GM12878 (cell line): ENCODE measurements at regions not wholly inside any gene's neighbourhood (a gene's known extent, or its start where the extent isn't known, plus 50 kb on each side); places are given as distances from the start of the nearest gene placed in this dataset.

Source experiments
- ATAC-seq: fragments of 200-7000 bp; cut with Tn5 transposase; 3 replicates; pipeline ENCODE4 v1.9.1; 2020; ENCODE audit warnings: mild to moderate bottlenecking, moderate library complexity
- BruUV-seq: library from RNA; stranded (reverse); fragments of 400-500 nt; replicated peaks from 2 replicates; lab custom pipeline; 2021; lab: Mats Ljungman, UMichigan
- CTCF ChIA-PET: fragments of 300-600 bp; sonication (Branson Sonifier 250); formaldehyde crosslinking; extraction: SDS; loops from one replicate; lab custom pipeline; 2021; ENCODE audit warnings: inconsistent platforms; lab: Yijun Ruan, JAX
- POLR2A ChIA-PET: fragments of 350-600 bp; formaldehyde crosslinking; extraction: SDS; loops from one replicate; lab custom pipeline; 2021; ENCODE audit warnings: inconsistent platforms; lab: Charles Lee
- RAD21 ChIA-PET: fragments of 300-600 bp; sonication (Branson Sonifier 250); formaldehyde crosslinking; loops from one replicate; lab custom pipeline; 2023; ENCODE audit warnings: antibody characterized with exemption; ENCODE audit not compliant: unreplicated experiment; lab: Charles Lee
- SMC1A ChIA-PET: fragments of 300-600 bp; sonication (Branson Sonifier 250); formaldehyde crosslinking; loops from one replicate; lab custom pipeline; 2023; ENCODE audit not compliant: unreplicated experiment, uncharacterized antibody; lab: Charles Lee
- DNase-seq: peaks from one replicate; pipeline ENCODE4 v3.0.0-alpha.2; 2011; ENCODE audit warnings: low read depth, low spot score
- FAIRE-seq: peaks from 3 replicates; lab custom pipeline; 2011; peaks lifted over from hg19 to GRCh38; lab: Jason Lieb, UNC
- H2AFZ ChIP-seq: 2 replicates; pipeline ENCODE4 v1.6.0; 2011; ENCODE audit warnings: low read depth, low read length, control low read depth; ENCODE audit not compliant: control insufficient read depth
- H3K27ac ChIP-seq: 2 replicates; pipeline ENCODE4 v1.5.1; 2011; ENCODE audit warnings: control low read depth; ENCODE audit not compliant: control insufficient read depth, insufficient read depth
- H3K27me3 ChIP-seq, 2 experiments: replicated peaks in 1 of 2; 2 replicates each; pipeline versions ENCODE4 v1.6.0 to v1.6.1; 2011; ENCODE audit warnings: low read length in 1 of 2; ENCODE audit not compliant: control insufficient read depth in 2 of 2, insufficient read depth in 2 of 2
- H3K36me3 ChIP-seq, 2 experiments: 2 replicates each; pipeline ENCODE4 v1.5.1; 2011; ENCODE audit warnings: low read length in 1 of 2; ENCODE audit not compliant: control insufficient read depth in 2 of 2, insufficient read depth in 2 of 2
- H3K4me1 ChIP-seq: 2 replicates; pipeline ENCODE4 v1.6.1; 2011; ENCODE audit warnings: mild to moderate bottlenecking, low read length, moderate library complexity, mixed read lengths; ENCODE audit not compliant: control insufficient read depth, insufficient read depth
- H3K4me2 ChIP-seq: 2 replicates; pipeline ENCODE4 v1.6.0; 2011; ENCODE audit warnings: control low read depth; ENCODE audit not compliant: control insufficient read depth, insufficient read depth
- H3K4me3 ChIP-seq: fragments of 200-600 bp; sonication (generic); 2 replicates; pipeline ENCODE4 v1.5.1; 2016
- H3K79me2 ChIP-seq: 2 replicates; pipeline ENCODE4 v1.6.0; 2011; ENCODE audit warnings: low read length; ENCODE audit not compliant: control insufficient read depth, insufficient read depth
- H3K9ac ChIP-seq: 2 replicates; pipeline ENCODE4 v1.8.0; 2011; ENCODE audit warnings: low read length, control low read depth, mixed read lengths; ENCODE audit not compliant: control insufficient read depth, insufficient read depth
- H3K9me3 ChIP-seq: replicated peaks from 3 replicates; pipeline ENCODE4 v1.5.1; 2011; ENCODE audit warnings: mild to moderate bottlenecking, low read length; ENCODE audit not compliant: control insufficient read depth, insufficient read depth
- H4K20me1 ChIP-seq: 2 replicates; pipeline ENCODE4 v1.6.0; 2011; ENCODE audit not compliant: control insufficient read depth, insufficient read depth
- BCL11A ChIP-seq: IDR thresholded peaks from 2 replicates; pipeline ENCODE4 v1.6.1; 2011; ENCODE audit warnings: low read depth, low read length
- BMI1 ChIP-seq: fragments of 450-650 bp; IDR thresholded peaks from 2 replicates; pipeline ENCODE4 v1.6.1; 2016; ENCODE audit warnings: mild to moderate bottlenecking, moderate library complexity, borderline replicate concordance
- CHD4 ChIP-seq: fragments of 200-600 bp; sonication (generic); IDR thresholded peaks from 2 replicates; pipeline ENCODE4 v1.6.1; 2016; ENCODE audit warnings: mild to moderate bottlenecking
- EP300 ChIP-seq, 2 experiments: fragments of 150-350 bp in 1 of 2; IDR thresholded peaks; 2 replicates each; pipeline ENCODE4 v1.6.1; 2011 to 2012; ENCODE audit warnings: low read depth in 2 of 2, low read length in 2 of 2, borderline replicate concordance in 1 of 2, improper control_type of control experiment in 1 of 2, inconsistent platforms in 1 of 2; ENCODE audit not compliant: control insufficient read depth in 1 of 2
- HDAC6 ChIP-seq: fragments of 200-600 bp; sonication (generic); IDR thresholded peaks from one replicate; pipeline ENCODE4 v1.8.0; 2017; ENCODE audit warnings: antibody characterized with exemption; ENCODE audit not compliant: unreplicated experiment
- MEF2A ChIP-seq: IDR thresholded peaks from 2 replicates; pipeline ENCODE4 v1.6.1; 2011; ENCODE audit warnings: low read depth, mild to moderate bottlenecking, low read length, moderate library complexity; ENCODE audit not compliant: insufficient read depth
- NFIC ChIP-seq: IDR thresholded peaks from 2 replicates; pipeline ENCODE4 v1.6.1; 2012; ENCODE audit warnings: low read depth, mild to moderate bottlenecking, inconsistent platforms, low read length, moderate library complexity
- RB1 ChIP-seq: fragments of 450-650 bp; formaldehyde crosslinking; IDR thresholded peaks from 2 replicates; pipeline ENCODE4 v1.6.1; 2017; ENCODE audit warnings: mild to moderate bottlenecking, borderline replicate concordance
- RCOR1 ChIP-seq: conservative IDR thresholded peaks from 2 replicates; pipeline ENCODE4 v1.6.1; 2012; ENCODE audit warnings: low read depth, low read length, improper control_type of control experiment
- SMC3 ChIP-seq: IDR thresholded peaks from 2 replicates; pipeline ENCODE4 v1.6.1; 2011; ENCODE audit warnings: low read length, improper control_type of control experiment, borderline replicate concordance
- SP1 ChIP-seq: IDR thresholded peaks from one replicate; pipeline ENCODE4 v1.6.1; 2011; ENCODE audit warnings: low read depth, low read length
- TAF1 ChIP-seq: IDR thresholded peaks from 2 replicates; pipeline ENCODE4 v1.6.1; 2011; ENCODE audit warnings: mild to moderate bottlenecking, low read depth, low read length, borderline replicate concordance
- TARDBP ChIP-seq: IDR thresholded peaks from 2 replicates; pipeline ENCODE4 v1.6.1; 2016; ENCODE audit warnings: borderline replicate concordance
- ZBTB40 ChIP-seq: fragments of 450-650 bp; IDR thresholded peaks from 2 replicates; pipeline ENCODE4 v1.6.1; 2016; ENCODE audit warnings: mild to moderate bottlenecking, moderate library complexity, borderline replicate concordance
- ZNF217 ChIP-seq: fragments of 450-650 bp; IDR thresholded peaks from 2 replicates; pipeline ENCODE4 v1.6.1; 2017; ENCODE audit warnings: antibody characterized with exemption, mild to moderate bottlenecking
- ZNF592 ChIP-seq: fragments of 450-650 bp; IDR thresholded peaks from 2 replicates; pipeline ENCODE4 v1.6.1; 2017; ENCODE audit warnings: mild to moderate bottlenecking, moderate library complexity
- WGBS: methylation state at CpG from one replicate; pipeline ENCODE4 v1.1.6; 2016; ENCODE audit warnings: low lambda C conversion rate; ENCODE audit not compliant: insufficient replicate concordance, insufficient coverage; ENCODE audit errors: missing lambda C conversion rate; 5-methylcytosine and 5-hydroxymethylcytosine counted together
- in situ Hi-C: fragments of 300-500 bp; cut with MboI; formaldehyde crosslinking; loops from 9 replicates; pipeline ENCODE4 v1.14.3; 2018; ENCODE audit warnings: mixed read lengths
- intact Hi-C: fragments of 100-400 bp; cut with micrococcal nuclease; formaldehyde crosslinking; loops from one replicate; pipeline ENCODE4 v1.14.2; 2022; ENCODE audit not compliant: unreplicated experiment

DNA sequence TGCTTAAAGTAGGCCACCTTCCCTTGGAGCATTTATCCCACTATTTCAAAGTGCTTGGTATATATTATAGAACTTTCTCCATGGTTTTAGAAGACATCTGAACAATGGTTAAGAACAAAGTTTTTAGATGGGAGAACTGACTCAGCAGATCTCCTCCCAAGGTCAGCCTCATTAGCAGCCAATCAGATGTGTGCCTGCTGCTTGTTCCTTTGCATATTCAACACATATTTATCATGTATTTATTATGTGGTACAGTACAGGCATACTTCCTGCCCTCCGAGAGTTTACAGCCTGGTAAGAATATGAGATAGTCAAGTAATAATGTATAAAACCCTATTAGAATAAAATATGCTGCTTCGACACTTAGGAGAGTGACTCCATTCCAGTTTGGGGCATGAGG is 120.1 kb upstream of the NRP1 start:
- ChIA-PET SMC1A (interaction anchor here (1.1 kb wide), 1 partner anchor 24 kb away, joined by 3 read pairs; no protein-coding TSS in a partner anchor), POLR2A (no interaction called here), CTCF (interaction anchor here (0.6 to 1.6 kb wide), 3 partner anchors 9 to 165 kb away, joined by 3 read pairs; no protein-coding TSS in a partner anchor), RAD21 (interaction anchor here (0.8 kb wide), 1 partner anchor 84 kb away, joined by 4 read pairs; no protein-coding TSS in a partner anchor)
- FAIRE-seq = no peak
- Histone ChIP-seq H3K4me3 (no peak overlapping the region), H3K9ac (no peak overlapping the region), H3K79me2 (no peaks in the 10 kb centered on the region), H4K20me1 (no peaks in the 10 kb centered on the region), H3K27me3 (no peaks in the 10 kb centered on the region), H2AFZ (no peak overlapping the region), H3K4me1 (no peaks in the 10 kb centered on the region), H3K9me3 (no peaks in the 10 kb centered on the region), H3K27ac (no peak overlapping the region), H3K4me2 (no peak overlapping the region), H3K36me3 (no peaks in the 10 kb centered on the region)
- intact Hi-C loops = no loop called here
- BruUV-seq = no TSS peak
- in situ Hi-C loops = no loop called here
- DNase-seq = no peak
- WGBS = 19% methylated on average over 2 of the region's 2 CpGs
- no peak for ATAC-seq
- no peak for TF ChIP-seq ZNF217
- TF ChIP-seq RCOR1 = no peak
- no peak for TF ChIP-seq CHD4
- TF ChIP-seq MEF2A = no peak
- TF ChIP-seq EP300 (IDR thresholded peaks at IDR 0.05; ENCODE audit: borderline replicate concordance in 1 of 2, control insufficient read depth in 1 of 2, low read depth in 2 of 2, low read length in 2 of 2) = no peak
- TF ChIP-seq ZBTB40 = no peak
- no peak for TF ChIP-seq SP1
- no peak for TF ChIP-seq RB1
- no peak for TF ChIP-seq TAF1
- TF ChIP-seq HDAC6 = no peak
- no peak for TF ChIP-seq TARDBP
- TF ChIP-seq SMC3 = no peak
- TF ChIP-seq ZNF592 = no peak
- no peak for TF ChIP-seq BMI1
- no peak for TF ChIP-seq BCL11A
- no peak for TF ChIP-seq NFIC
